Thyroid gland (tissue), 4 donors: ENCODE measurements at regions not wholly inside any gene's neighbourhood (a gene's known extent, or its start where the extent isn't known, plus 50 kb on each side); places are given as distances from the start of the nearest gene placed in this dataset.

ENCODE experiments used
- DNase-seq, 2 donors: peaks; one replicate each; pipeline ENCODE4 v3.0.0-alpha.2; 2019
- H3K27ac ChIP-seq, 3 donors: fragments of 200-600 bp; sonication (generic); 1 replicate in 2 of 3; 2 replicates in 1 of 3; pipeline ENCODE4 v1.5.1; 2016 to 2019; ENCODE audit warnings: mild to moderate bottlenecking in 1 of 3, moderate library complexity in 1 of 3
- H3K27me3 ChIP-seq: fragments of 200-600 bp; sonication (generic); one replicate; pipeline ENCODE4 v1.5.1; 2019
- H3K36me3 ChIP-seq, 2 donors: fragments of 200-600 bp; sonication (generic); one replicate each; pipeline ENCODE4 v1.5.1; 2016 to 2019
- H3K4me1 ChIP-seq, 2 donors: fragments of 200-600 bp; sonication (generic); one replicate each; pipeline ENCODE4 v1.5.1; 2017 to 2019
- H3K4me3 ChIP-seq, 3 donors: fragments of 200-600 bp; sonication (generic); replicated peaks in 1 of 3; 1 replicate in 2 of 3; 2 replicates in 1 of 3; pipeline ENCODE4 v1.5.1; 2016; ENCODE audit warnings: mild to moderate bottlenecking in 1 of 3
- H3K9me3 ChIP-seq: fragments of 200-600 bp; sonication (generic); one replicate; pipeline ENCODE4 v1.5.1; 2017
- POLR2A ChIP-seq, 2 donors: fragments of 450-650 bp; IDR thresholded peaks; one replicate each; pipeline ENCODE4 v1.6.1; 2017; ENCODE audit warnings: antibody characterized with exemption in 2 of 2, mild to moderate bottlenecking in 2 of 2, moderate library complexity in 1 of 2
- WGBS, 2 donors: methylation state at CpG; one replicate each; pipeline ENCODE4 v1.1.5; 2017; 5-methylcytosine and 5-hydroxymethylcytosine counted together
- intact Hi-C: fragments of 100-400 bp; cut with DNase I; formaldehyde crosslinking; loops from one replicate; pipeline ENCODE4 v1.15.1; 2023
- TF ChIP-seq, protein P1 (sequence below), 6 experiments: fragments of 200-600 bp in 3 of 6; fragments of 450-650 bp in 3 of 6; sonication (generic) in 3 of 6; IDR thresholded peaks; one replicate each; pipeline ENCODE4 v1.5.1; 2016 to 2019; ENCODE audit warnings: antibody characterized with exemption in 6 of 6, mild to moderate bottlenecking in 2 of 6, inconsistent platforms in 1 of 6, moderate library complexity in 1 of 6

DNA sequence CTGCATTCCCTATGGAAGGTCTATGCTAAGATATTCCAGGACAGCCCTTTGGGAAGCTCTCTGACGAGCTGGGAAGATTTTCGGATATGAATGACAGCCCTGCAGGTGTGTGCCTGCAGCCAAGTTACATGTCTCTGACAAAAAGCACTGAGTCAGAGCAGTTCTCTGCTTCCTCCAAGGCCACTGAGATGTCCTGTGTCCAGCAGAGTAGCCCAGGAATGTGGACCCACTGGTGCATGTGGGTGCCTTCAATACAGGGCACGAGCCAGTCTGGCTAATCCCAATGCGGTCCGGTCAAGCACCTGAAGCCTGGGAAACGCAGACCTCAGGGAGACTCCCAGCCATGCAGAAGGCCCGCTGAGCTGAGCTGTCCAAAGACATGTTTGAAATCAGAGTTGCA is 565.7 kb downstream of the TCERG1L start:
- Histone ChIP-seq H3K4me3 (no peak overlapping the region), H3K27ac (no peak overlapping the region), H3K36me3 (no peaks in the 10 kb centered on the region), H3K4me1 (no peaks in the 10 kb centered on the region), H3K27me3 (no peaks in the 10 kb centered on the region), H3K9me3 (no peaks in the 10 kb centered on the region)
- intact Hi-C loops, result no loop called here
- WGBS, 2 donors, result 72 to 74% methylated on average over 4 to 7 of the region's 7 CpGs
- TF ChIP-seq, protein P1, sequence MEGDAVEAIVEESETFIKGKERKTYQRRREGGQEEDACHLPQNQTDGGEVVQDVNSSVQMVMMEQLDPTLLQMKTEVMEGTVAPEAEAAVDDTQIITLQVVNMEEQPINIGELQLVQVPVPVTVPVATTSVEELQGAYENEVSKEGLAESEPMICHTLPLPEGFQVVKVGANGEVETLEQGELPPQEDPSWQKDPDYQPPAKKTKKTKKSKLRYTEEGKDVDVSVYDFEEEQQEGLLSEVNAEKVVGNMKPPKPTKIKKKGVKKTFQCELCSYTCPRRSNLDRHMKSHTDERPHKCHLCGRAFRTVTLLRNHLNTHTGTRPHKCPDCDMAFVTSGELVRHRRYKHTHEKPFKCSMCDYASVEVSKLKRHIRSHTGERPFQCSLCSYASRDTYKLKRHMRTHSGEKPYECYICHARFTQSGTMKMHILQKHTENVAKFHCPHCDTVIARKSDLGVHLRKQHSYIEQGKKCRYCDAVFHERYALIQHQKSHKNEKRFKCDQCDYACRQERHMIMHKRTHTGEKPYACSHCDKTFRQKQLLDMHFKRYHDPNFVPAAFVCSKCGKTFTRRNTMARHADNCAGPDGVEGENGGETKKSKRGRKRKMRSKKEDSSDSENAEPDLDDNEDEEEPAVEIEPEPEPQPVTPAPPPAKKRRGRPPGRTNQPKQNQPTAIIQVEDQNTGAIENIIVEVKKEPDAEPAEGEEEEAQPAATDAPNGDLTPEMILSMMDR (IDR thresholded peaks at IDR 0.05), result no peak
- no peak for TF ChIP-seq POLR2A (IDR thresholded peaks at IDR 0.05)
- DNase-seq, result no peak

GRCh38 chr10:130746311-130746710 is 565.2 kb downstream of the TCERG1L start:
- no peaks in the 10 kb centered on the region for H3K4me1 ChIP-seq
- no peak for TF ChIP-seq POLR2A (IDR thresholded peaks at IDR 0.05)
- TF ChIP-seq, protein P1 (IDR thresholded peaks at IDR 0.05), result no peak
- intact Hi-C loops, result no loop called here
- no peak for DNase-seq
- no peak overlapping the region for H3K27ac ChIP-seq
- H3K36me3 ChIP-seq, result no peaks in the 10 kb centered on the region
- no peaks in the 10 kb centered on the region for H3K27me3 ChIP-seq
- 58 to 69% methylated on average over 3 to 5 of the region's 5 CpGs for WGBS, 2 donors
- no peaks in the 10 kb centered on the region for H3K9me3 ChIP-seq
- H3K4me3 ChIP-seq, result no peak overlapping the region

DNA sequence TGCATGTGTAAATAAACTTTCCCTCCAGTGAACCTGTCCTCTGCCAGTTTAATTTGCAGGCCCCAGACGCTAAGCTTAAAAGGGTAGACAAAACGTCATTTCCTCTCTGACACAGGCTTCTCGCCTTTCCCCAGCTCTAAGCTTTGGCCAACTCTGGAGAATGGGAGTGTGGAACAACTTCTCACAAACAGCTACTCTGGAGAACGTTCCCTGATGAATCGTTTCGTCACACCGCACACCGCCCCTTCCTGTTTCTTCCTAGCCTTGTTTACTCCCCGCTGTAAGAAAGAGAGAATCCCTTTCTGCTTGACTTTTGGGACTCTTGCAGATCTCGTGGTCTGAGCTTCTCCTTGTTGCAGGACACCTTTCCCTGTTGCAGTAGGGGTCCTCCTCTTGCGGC is 564.2 kb downstream of the TCERG1L start:
- TF ChIP-seq POLR2A (IDR thresholded peaks at IDR 0.05), result no peak
- TF ChIP-seq, protein P1 (IDR thresholded peaks at IDR 0.05), result no peak
- H3K27ac ChIP-seq, result no peak overlapping the region
- no peaks in the 10 kb centered on the region for H3K4me1 ChIP-seq
- H3K36me3 ChIP-seq, result no peaks in the 10 kb centered on the region
- intact Hi-C loops, result no loop called here
- H3K27me3 ChIP-seq, result no peaks in the 10 kb centered on the region
- DNase-seq, result no peak
- WGBS, 2 donors, result 63 to 64% methylated on average over 11 of the region's 11 CpGs
- H3K4me3 ChIP-seq, result no peak overlapping the region
- no peaks in the 10 kb centered on the region for H3K9me3 ChIP-seq

DNA sequence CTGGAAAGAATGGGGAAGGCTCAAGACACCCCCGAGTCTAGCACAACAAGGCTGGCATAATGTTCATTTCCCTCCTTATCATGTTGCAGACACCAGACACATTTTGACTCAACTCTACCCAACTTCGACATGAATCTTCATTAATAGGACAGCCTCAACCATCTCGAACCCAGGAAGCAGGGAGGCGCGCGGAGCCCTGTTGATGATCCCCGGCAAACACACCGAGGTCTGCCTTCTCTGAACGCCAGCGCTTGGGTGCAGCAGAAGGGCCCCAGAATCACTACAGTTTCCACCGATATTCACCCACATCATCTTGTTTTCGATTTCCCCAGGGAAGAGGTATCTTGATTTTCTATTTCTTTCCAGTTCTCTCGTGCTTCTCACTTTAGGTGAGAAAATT is 563.6 kb downstream of the TCERG1L start:
- TF ChIP-seq, protein P1 (IDR thresholded peaks at IDR 0.05), result no peak
- TF ChIP-seq POLR2A (IDR thresholded peaks at IDR 0.05), result no peak
- Histone ChIP-seq H3K27ac (no peak overlapping the region), H3K27me3 (no peaks in the 10 kb centered on the region), H3K4me1 (no peaks in the 10 kb centered on the region), H3K36me3 (no peaks in the 10 kb centered on the region), H3K4me3 (no peak overlapping the region), H3K9me3 (no peaks in the 10 kb centered on the region)
- DNase-seq, result no peak
- 90 to 92% methylated on average over 13 of the region's 13 CpGs for WGBS, 2 donors
- intact Hi-C loops, result no loop called here

- intact Hi-C loops, result no loop called here
- Histone ChIP-seq H3K9me3 (no peaks in the 10 kb centered on the region), H3K36me3 (no peaks in the 10 kb centered on the region), H3K27me3 (no peaks in the 10 kb centered on the region), H3K27ac (no peak overlapping the region), H3K4me1 (no peaks in the 10 kb centered on the region), H3K4me3 (no peak overlapping the region)
- WGBS, 2 donors, result 72 to 76% methylated on average over 13 to 14 of the region's 14 CpGs
- no peak for DNase-seq
- TF ChIP-seq, protein P1 (IDR thresholded peaks at IDR 0.05), result no peak
- TF ChIP-seq POLR2A (IDR thresholded peaks at IDR 0.05), result no peak
Observed at GRCh38 chr10:130748409-130749057, 563.0 kb downstream of the TCERG1L start.
